K562 (cell line): ENCODE measurements at regions not wholly inside any gene's neighbourhood (a gene's known extent, or its start where the extent isn't known, plus 50 kb on each side); places are given as distances from the start of the nearest gene placed in this dataset.

ENCODE experiments used
- ATAC-seq: fragments of 200-7000 bp; cut with Tn5 transposase; 3 replicates; pipeline ENCODE4 v1.9.1; 2020; ENCODE audit warnings: moderate library complexity
- BruUV-seq: library from RNA; stranded (reverse); fragments of 400-500 nt; replicated peaks from 2 replicates; lab custom pipeline; 2021; lab: Mats Ljungman, UMichigan
- CTCF ChIA-PET: fragments of 300-600 bp; formaldehyde crosslinking; extraction: SDS; loops from one replicate; lab custom pipeline; 2021; ENCODE audit warnings: low intra/inter-chr PET ratio; lab: Yijun Ruan, JAX
- POLR2A ChIA-PET: fragments of 300-600, 350-650 bp; sonication (Branson Sonifier 250); formaldehyde crosslinking; extraction: SDS; loops from one replicate; lab custom pipeline; 2021; ENCODE audit warnings: antibody characterized with exemption, inconsistent platforms; lab: Yijun Ruan, JAX
- DNase-seq, 4 experiments: peaks; one replicate each; pipeline versions ENCODE4 v3.0.0 to v3.0.0-alpha.2; 2011 to 2018; ENCODE audit warnings: low spot score in 3 of 4, mixed read lengths in 3 of 4; ENCODE audit errors: extremely low read depth in 1 of 4
- FAIRE-seq: peaks from 2 replicates; lab custom pipeline; 2011; peaks lifted over from hg19 to GRCh38; lab: Jason Lieb, UNC
- H2AFZ ChIP-seq: 2 replicates; pipeline ENCODE4 v1.6.0; 2011; ENCODE audit warnings: low read depth, low read length, control low read depth, inconsistent platforms
- H3K27ac ChIP-seq: fragments of 200-600 bp; 3 replicates; pipeline ENCODE4 v1.8.0; 2011; ENCODE audit warnings: low read depth, mild to moderate bottlenecking, control low read depth, inconsistent platforms, low read length, moderate library complexity, mixed read lengths; ENCODE audit errors: extremely low read depth
- H3K27me3 ChIP-seq, 2 experiments: fragments of 300-600 bp in 1 of 2; 2 replicates in 1 of 2; 3 replicates in 1 of 2; pipeline versions ENCODE4 v1.6.0 to v1.8.0; 2011; ENCODE audit warnings: inconsistent platforms in 2 of 2, low read length in 2 of 2, mild to moderate bottlenecking in 1 of 2, mixed read lengths in 1 of 2, moderate library complexity in 1 of 2; ENCODE audit not compliant: control insufficient read depth in 2 of 2, insufficient read depth in 2 of 2
- H3K36me3 ChIP-seq: fragments of 300-600 bp; 3 replicates; pipeline ENCODE4 v1.8.0; 2011; ENCODE audit warnings: mild to moderate bottlenecking, low read length, inconsistent platforms; ENCODE audit not compliant: control insufficient read depth, insufficient read depth
- H3K4me1 ChIP-seq, 2 experiments: fragments of 200-600 bp in 1 of 2; replicated peaks in 1 of 2; 2 replicates in 1 of 2; 3 replicates in 1 of 2; pipeline versions ENCODE4 v1.5.1 to v1.8.0; 2011; ENCODE audit warnings: inconsistent platforms in 2 of 2, low read length in 2 of 2, mild to moderate bottlenecking in 1 of 2, mixed read lengths in 1 of 2, moderate library complexity in 1 of 2; ENCODE audit not compliant: control insufficient read depth in 2 of 2, insufficient read depth in 2 of 2
- H3K4me2 ChIP-seq: 2 replicates; pipeline ENCODE4 v1.6.1; 2011; ENCODE audit warnings: low read length, control low read depth, inconsistent platforms, mixed read lengths; ENCODE audit not compliant: insufficient read depth
- H3K4me3 ChIP-seq: fragments of 200-600 bp; sonication (generic), shearing (Covaris generic); 2 replicates; pipeline ENCODE4 v1.5.1; 2016; ENCODE audit warnings: control low read depth, inconsistent platforms
- H3K79me2 ChIP-seq: fragments of 200-600 bp; 3 replicates; pipeline ENCODE4 v1.8.0; 2011; ENCODE audit warnings: low read length, inconsistent platforms; ENCODE audit not compliant: control insufficient read depth, insufficient read depth
- H3K9ac ChIP-seq, 2 experiments: 2 replicates each; pipeline versions ENCODE4 v1.6.0 to v1.6.1; 2011; ENCODE audit warnings: low read depth in 2 of 2, low read length in 2 of 2, control low read depth in 1 of 2, inconsistent platforms in 1 of 2, mild to moderate bottlenecking in 1 of 2, mixed read lengths in 1 of 2; ENCODE audit not compliant: insufficient read depth in 1 of 2
- H3K9me1 ChIP-seq: one replicate; pipeline ENCODE4 v1.6.0; 2011; ENCODE audit warnings: inconsistent platforms, mild to moderate bottlenecking, low read length, moderate library complexity; ENCODE audit not compliant: control insufficient read depth, insufficient read depth
- H3K9me3 ChIP-seq: replicated peaks from 2 replicates; pipeline ENCODE4 v1.5.1; 2011; ENCODE audit warnings: low read depth, low read length, inconsistent platforms; ENCODE audit not compliant: control insufficient read depth, insufficient read depth
- H4K20me1 ChIP-seq: replicated peaks from 2 replicates; pipeline ENCODE4 v1.6.1; 2011; ENCODE audit warnings: low read length, inconsistent platforms, mixed read lengths; ENCODE audit not compliant: control insufficient read depth, insufficient read depth
- BRD9 ChIP-seq: fragments of 450-650 bp; IDR thresholded peaks from 2 replicates; pipeline ENCODE4 v1.6.1; 2018; ENCODE audit warnings: low read depth; ENCODE audit not compliant: partially characterized antibody
- CHCHD3 ChIP-seq: fragments of 250-450 bp; sonication (Bioruptor Pico); IDR thresholded peaks from 2 replicates; pipeline ENCODE4 v2.1.2; 2022; ENCODE audit warnings: mild to moderate bottlenecking
- CTCFL ChIP-seq: IDR thresholded peaks from 2 replicates; pipeline ENCODE4 v1.6.1; 2011; ENCODE audit warnings: borderline replicate concordance, low read depth, mild to moderate bottlenecking, moderate library complexity, low read length; ENCODE audit not compliant: insufficient read depth, poor library complexity, severe bottlenecking
- EHMT2 ChIP-seq: fragments of 450-650 bp; IDR thresholded peaks from 2 replicates; pipeline ENCODE4 v1.6.1; 2018; ENCODE audit warnings: antibody characterized with exemption
- ETV5 ChIP-seq: sonication (generic); formaldehyde crosslinking; IDR thresholded peaks from 2 replicates; pipeline ENCODE4 v1.4.0; 2020; ENCODE audit warnings: low read depth, mild to moderate bottlenecking, missing genetic modification reagents
- RB1 ChIP-seq: fragments of 450-650 bp; IDR thresholded peaks from 2 replicates; pipeline ENCODE4 v1.6.1; 2017; ENCODE audit warnings: low read depth, mild to moderate bottlenecking
- RCOR1 ChIP-seq, 2 experiments: IDR thresholded peaks; 2 replicates each; pipeline ENCODE4 v1.6.1; 2012; ENCODE audit warnings: low read depth in 2 of 2, low read length in 2 of 2, borderline replicate concordance in 1 of 2, improper control_type of control experiment in 1 of 2
- ZFP36 ChIP-seq: fragments of 150-350 bp; IDR thresholded peaks from 2 replicates; pipeline ENCODE4 v1.6.1; 2018; ENCODE audit warnings: low read length, low read depth; ENCODE audit not compliant: partially characterized antibody
- ZKSCAN1 ChIP-seq: fragments of 150-350 bp; IDR thresholded peaks from 2 replicates; pipeline ENCODE4 v1.6.1; 2016; ENCODE audit warnings: low read depth, low read length
- ZNF449 ChIP-seq: fragments of 250-450 bp; sonication (Bioruptor Pico); IDR thresholded peaks from 2 replicates; pipeline ENCODE4 v1.8.0; 2022; ENCODE audit warnings: moderate library complexity, mild to moderate bottlenecking, inconsistent platforms
- ZNF766 ChIP-seq: fragments of 200-800 bp; sonication (Bioruptor generic); conservative IDR thresholded peaks from 2 replicates; pipeline ENCODE4 v1.6.1; 2016; ENCODE audit warnings: missing genetic modification characterization, missing compliant biosample characterization
- WGBS: fragments of 100-300 bp; shearing (Covaris generic); methylation state at CpG from one replicate; pipeline ENCODE4 v1.1.6; 2016; ENCODE audit warnings: low coverage, mixed read lengths; ENCODE audit not compliant: insufficient coverage; ENCODE audit errors: missing lambda C conversion rate; 5-methylcytosine and 5-hydroxymethylcytosine counted together
- in situ Hi-C: fragments of 300-500 bp; cut with MboI; formaldehyde crosslinking; loops from 4 replicates; pipeline ENCODE4 v1.15.0; 2018; ENCODE audit warnings: inconsistent platforms, mixed read lengths
- intact Hi-C: fragments of 100-400 bp; cut with micrococcal nuclease; formaldehyde crosslinking; loops from 2 replicates; pipeline ENCODE4 v1.14.2; 2022
- TF ChIP-seq, protein P1 (sequence below): fragments of 150-350 bp; conservative IDR thresholded peaks from 2 replicates; pipeline ENCODE4 v1.6.1; 2014; ENCODE audit warnings: low read length
- TF ChIP-seq, protein P2 (sequence below): fragments of 250-450 bp; sonication (Bioruptor Pico); IDR thresholded peaks from 2 replicates; pipeline ENCODE4 v1.5.1; 2021; ENCODE audit warnings: mild to moderate bottlenecking

DNA sequence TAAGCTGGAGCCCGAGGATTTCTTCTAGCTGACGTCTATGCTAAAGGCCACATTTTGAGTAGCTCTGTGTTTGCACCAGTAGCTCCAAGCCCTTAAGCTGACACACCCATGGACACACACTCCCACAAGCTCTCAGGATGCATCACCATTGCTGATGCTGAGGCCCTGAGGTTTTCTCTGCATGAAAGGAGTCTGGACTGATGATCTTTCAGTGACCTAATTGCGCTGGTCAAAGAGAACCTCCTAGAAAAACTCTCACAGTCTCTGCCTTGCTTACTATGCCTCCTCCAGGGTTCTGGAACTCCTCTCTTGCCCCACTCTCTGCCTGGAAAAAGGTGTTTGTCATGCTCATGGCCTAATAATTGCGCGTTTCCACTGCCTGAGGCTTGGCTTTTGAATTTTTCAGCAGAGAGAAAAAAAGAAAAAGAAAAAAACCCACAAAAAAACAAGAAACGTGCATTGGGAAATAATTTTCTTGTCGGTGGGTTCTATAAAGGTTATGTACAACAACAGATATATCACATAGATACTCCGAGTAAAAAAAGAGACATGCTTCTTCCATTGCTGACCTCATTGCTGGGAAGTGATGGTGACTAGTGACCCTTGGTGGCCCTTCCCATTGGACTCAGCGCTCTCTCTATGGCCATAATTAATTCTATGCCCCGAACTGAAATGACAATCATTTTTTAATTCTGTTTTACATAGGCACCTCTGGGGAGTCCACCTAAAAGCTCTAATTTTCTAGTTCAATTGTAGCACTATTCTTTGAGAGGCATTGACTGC is 297.0 kb downstream of the TDRD15 start (continued):
- TF ChIP-seq ZNF766 (CRISPR knock-in tag): no peak
- no peak for TF ChIP-seq ETV5 (CRISPR knock-in tag)
- TF ChIP-seq RCOR1 (IDR thresholded peaks at IDR 0.05; ENCODE audit: borderline replicate concordance in 1 of 2, low read depth in 2 of 2, low read length in 2 of 2): no peak
- TF ChIP-seq, all 486 proteins: peak for 0

DNA sequence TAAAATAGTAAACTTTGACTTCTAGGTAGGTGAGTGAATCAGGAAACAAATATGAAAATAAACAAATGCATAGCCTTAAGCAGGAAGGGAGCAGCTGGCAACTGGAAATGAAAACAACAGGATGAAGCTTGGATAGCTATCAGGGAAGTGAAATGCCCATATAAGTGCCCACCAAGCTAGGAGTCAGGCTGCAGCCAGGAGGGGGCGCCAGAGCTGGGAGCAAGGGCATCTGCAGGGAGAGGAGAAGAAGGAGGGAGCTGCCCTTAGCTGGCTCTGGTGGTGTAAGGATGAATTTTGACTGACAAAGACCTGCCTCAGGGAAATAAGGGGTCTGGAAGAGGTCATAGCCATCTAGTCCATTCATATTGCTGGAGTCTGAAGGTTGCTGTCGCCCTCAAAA is 298.3 kb downstream of the TDRD15 start:
- Histone ChIP-seq H3K27ac (no peak overlapping the region), H3K9me3 (no peaks in the 10 kb centered on the region), H4K20me1 (no peaks in the 10 kb centered on the region), H3K27me3 (no peaks in the 10 kb centered on the region), H3K4me3 (no peak overlapping the region), H3K36me3 (no peaks in the 10 kb centered on the region), H3K4me1 (no peaks in the 10 kb centered on the region), H2AFZ (no peak overlapping the region), H3K4me2 (no peak overlapping the region), H3K9me1 (no peaks in the 10 kb centered on the region), H3K79me2 (no peaks in the 10 kb centered on the region), H3K9ac (no peak overlapping the region)
- intact Hi-C loops: no loop called here
- ATAC-seq: peak; percentile 77
- POLR2A ChIA-PET: no interaction called here
- 0% methylated on average over 2 of the region's 2 CpGs for WGBS
- peak; percentile 24 to 34 (median 28) for DNase-seq
- FAIRE-seq: no peak
- CTCF ChIA-PET: no interaction called here
- BruUV-seq: no TSS peak
- in situ Hi-C loops: no loop called here
- TF ChIP-seq, protein P1, sequence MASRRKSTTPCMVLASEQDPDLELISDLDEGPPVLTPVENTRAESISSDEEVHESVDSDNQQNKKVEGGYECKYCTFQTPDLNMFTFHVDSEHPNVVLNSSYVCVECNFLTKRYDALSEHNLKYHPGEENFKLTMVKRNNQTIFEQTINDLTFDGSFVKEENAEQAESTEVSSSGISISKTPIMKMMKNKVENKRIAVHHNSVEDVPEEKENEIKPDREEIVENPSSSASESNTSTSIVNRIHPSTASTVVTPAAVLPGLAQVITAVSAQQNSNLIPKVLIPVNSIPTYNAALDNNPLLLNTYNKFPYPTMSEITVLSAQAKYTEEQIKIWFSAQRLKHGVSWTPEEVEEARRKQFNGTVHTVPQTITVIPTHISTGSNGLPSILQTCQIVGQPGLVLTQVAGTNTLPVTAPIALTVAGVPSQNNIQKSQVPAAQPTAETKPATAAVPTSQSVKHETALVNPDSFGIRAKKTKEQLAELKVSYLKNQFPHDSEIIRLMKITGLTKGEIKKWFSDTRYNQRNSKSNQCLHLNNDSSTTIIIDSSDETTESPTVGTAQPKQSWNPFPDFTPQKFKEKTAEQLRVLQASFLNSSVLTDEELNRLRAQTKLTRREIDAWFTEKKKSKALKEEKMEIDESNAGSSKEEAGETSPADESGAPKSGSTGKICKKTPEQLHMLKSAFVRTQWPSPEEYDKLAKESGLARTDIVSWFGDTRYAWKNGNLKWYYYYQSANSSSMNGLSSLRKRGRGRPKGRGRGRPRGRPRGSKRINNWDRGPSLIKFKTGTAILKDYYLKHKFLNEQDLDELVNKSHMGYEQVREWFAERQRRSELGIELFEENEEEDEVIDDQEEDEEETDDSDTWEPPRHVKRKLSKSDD: no peak
- no peak for TF ChIP-seq CHCHD3 (CRISPR knock-in tag)
- TF ChIP-seq ZNF449: no peak
- TF ChIP-seq, protein P2, sequence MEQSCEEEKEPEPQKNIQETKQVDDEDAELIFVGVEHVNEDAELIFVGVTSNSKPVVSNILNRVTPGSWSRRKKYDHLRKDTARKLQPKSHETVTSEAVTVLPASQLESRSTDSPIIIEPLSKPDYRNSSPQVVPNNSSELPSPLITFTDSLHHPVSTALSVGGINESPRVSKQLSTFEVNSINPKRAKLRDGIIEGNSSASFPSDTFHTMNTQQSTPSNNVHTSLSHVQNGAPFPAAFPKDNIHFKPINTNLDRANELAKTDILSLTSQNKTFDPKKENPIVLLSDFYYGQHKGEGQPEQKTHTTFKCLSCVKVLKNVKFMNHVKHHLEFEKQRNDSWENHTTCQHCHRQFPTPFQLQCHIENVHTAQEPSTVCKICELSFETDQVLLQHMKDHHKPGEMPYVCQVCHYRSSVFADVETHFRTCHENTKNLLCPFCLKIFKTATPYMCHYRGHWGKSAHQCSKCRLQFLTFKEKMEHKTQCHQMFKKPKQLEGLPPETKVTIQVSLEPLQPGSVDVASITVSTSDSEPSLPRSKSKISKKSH (CRISPR knock-in tag): no peak
- TF ChIP-seq CTCFL: peak; percentile 43
- no peak for TF ChIP-seq ZFP36
- TF ChIP-seq BRD9: no peak
- no peak for TF ChIP-seq RB1
- TF ChIP-seq ZKSCAN1: no peak
- TF ChIP-seq EHMT2: no peak
